ENCODE measurements at regions not wholly inside any gene's neighbourhood (a gene's known extent, or its start where the extent isn't known, plus 50 kb on each side); places are given as distances from the start of the nearest gene placed in this dataset.

DNA sequence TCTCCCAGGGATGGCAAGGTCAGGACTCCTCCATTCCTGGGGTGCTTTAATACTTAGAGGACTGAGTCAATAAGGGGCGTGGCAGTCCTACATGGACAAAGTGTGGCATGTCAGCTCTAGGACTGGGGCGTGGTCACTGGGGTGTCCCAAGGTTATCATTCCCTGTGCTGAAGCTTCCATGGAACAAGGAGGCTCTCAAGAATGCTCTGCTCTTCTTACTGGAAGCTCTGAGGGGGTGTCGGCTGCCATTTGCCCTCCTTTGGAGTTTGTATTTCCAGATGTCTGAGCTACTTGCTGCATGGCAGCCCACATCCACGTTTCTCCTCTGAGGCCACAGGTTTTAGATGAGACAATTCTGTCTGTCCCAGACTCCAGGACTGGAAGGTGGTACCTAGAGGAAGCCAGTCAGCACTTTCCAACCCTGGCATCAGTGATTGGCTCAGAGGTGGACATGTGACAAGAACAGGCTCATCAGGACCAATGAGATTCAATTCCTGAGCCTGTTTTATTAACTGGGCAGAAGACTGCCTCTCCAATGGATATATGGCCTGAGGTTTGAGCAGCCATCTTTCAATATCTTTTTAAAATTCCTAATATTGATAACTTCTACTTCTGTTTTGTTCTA lies 128.9 kb upstream of the ARL4C start:
- TF ChIP-seq, protein P1, sequence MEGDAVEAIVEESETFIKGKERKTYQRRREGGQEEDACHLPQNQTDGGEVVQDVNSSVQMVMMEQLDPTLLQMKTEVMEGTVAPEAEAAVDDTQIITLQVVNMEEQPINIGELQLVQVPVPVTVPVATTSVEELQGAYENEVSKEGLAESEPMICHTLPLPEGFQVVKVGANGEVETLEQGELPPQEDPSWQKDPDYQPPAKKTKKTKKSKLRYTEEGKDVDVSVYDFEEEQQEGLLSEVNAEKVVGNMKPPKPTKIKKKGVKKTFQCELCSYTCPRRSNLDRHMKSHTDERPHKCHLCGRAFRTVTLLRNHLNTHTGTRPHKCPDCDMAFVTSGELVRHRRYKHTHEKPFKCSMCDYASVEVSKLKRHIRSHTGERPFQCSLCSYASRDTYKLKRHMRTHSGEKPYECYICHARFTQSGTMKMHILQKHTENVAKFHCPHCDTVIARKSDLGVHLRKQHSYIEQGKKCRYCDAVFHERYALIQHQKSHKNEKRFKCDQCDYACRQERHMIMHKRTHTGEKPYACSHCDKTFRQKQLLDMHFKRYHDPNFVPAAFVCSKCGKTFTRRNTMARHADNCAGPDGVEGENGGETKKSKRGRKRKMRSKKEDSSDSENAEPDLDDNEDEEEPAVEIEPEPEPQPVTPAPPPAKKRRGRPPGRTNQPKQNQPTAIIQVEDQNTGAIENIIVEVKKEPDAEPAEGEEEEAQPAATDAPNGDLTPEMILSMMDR (conservative IDR thresholded peaks at IDR 0.05): no peak
- H2BK20ac ChIP-seq (ENCODE audit: low read depth, low read length, poor library complexity, severe bottlenecking): no peak overlapping the region
- H3K36me3 Mint-ChIP-seq (ENCODE audit: insufficient read depth in 1 of 3, low read depth in 3 of 3): 0 out of 7 replicates have a peak, but pooled peaks cover 0 to 5% (median 0%) of the 10 kb centered on the region in 3 experiments
- no peak overlapping the region for H4K8ac ChIP-seq (replicated peaks; ENCODE audit: insufficient read length, low read depth, low read length)
- H3K23me2 ChIP-seq (ENCODE audit: insufficient read length, low read depth, low read length, poor library complexity, severe bottlenecking): no peaks in the 10 kb centered on the region
- no peak overlapping the region for H3K23ac ChIP-seq (ENCODE audit: insufficient read length, low read depth, low read length)
- H3K9me3 Mint-ChIP-seq: peaks cover 0 to 7% of the 10 kb centered on the region in 2 experiments; a peak in 2 of 5 replicates
- H3K56ac ChIP-seq (ENCODE audit: insufficient read length, low read depth, low read length): no peak overlapping the region
- H3K4me1 ChIP-seq (ENCODE audit: insufficient read depth, low read length): peaks cover 6% of the 10 kb centered on the region
- no peak overlapping the region for H3K14ac ChIP-seq (ENCODE audit: insufficient read depth, low read length)
- H2AFZ ChIP-seq (ENCODE audit: low read length): no peak overlapping the region
- WGBS (ENCODE audit: extremely low coverage, insufficient read length, low lambda C conversion rate): no CpG with 5 or more reads among the region's 4 CpGs
- H3K27ac Mint-ChIP-seq: no peak overlapping the region
- H3K27me3 Mint-ChIP-seq (ENCODE audit: low read depth): no peaks in the 10 kb centered on the region; the same call in 1 of the 2 replicates
- peaks cover 39 to 49% of the 10 kb centered on the region in 2 experiments for H3K4me1 Mint-ChIP-seq
- H3K9ac ChIP-seq (ENCODE audit: extremely low read depth, insufficient read length, low read length): no peak overlapping the region
- H3K4me2 ChIP-seq (ENCODE audit: insufficient read depth, insufficient read length, low read length): no peak overlapping the region
- no peak overlapping the region for H3K18ac ChIP-seq (ENCODE audit: insufficient read length, low read depth, low read length)
- no peaks in the 10 kb centered on the region for H4K20me1 ChIP-seq (ENCODE audit: control insufficient read depth, insufficient read depth, insufficient read length)
- H2BK12ac ChIP-seq (ENCODE audit: insufficient read length, low read depth, low read length): no peak overlapping the region
- H2BK15ac ChIP-seq (ENCODE audit: low read depth, low read length): no peak overlapping the region
- H2BK120ac ChIP-seq (ENCODE audit: low read depth, low read length, poor library complexity, severe bottlenecking): no peak overlapping the region
- no peaks in the 10 kb centered on the region for H3K27me3 ChIP-seq (ENCODE audit: insufficient read depth, low read length)
- no peak overlapping the region for H3K4me3 Mint-ChIP-seq
- no peaks in the 10 kb centered on the region for H3K79me2 ChIP-seq (ENCODE audit: insufficient read depth, low read length)
- H3T11ph ChIP-seq (ENCODE audit: low read length): no peak overlapping the region
- no peak overlapping the region for H4K91ac ChIP-seq (ENCODE audit: insufficient read length, low read depth, low read length)
- no peak overlapping the region for H2AK5ac ChIP-seq (ENCODE audit: insufficient read length, low read length)
- H4K5ac ChIP-seq (ENCODE audit: insufficient read length, low read depth, low read length): no peak overlapping the region
- H2BK5ac ChIP-seq (ENCODE audit: insufficient read length, low read length): no peak overlapping the region
- H3K79me1 ChIP-seq (ENCODE audit: insufficient read depth, low read depth, low read length, poor library complexity, severe bottlenecking): no peaks in the 10 kb centered on the region
- no peaks in the 10 kb centered on the region for H3K9me3 ChIP-seq (ENCODE audit: control insufficient read depth, low read depth, low read length)
- no peak for DNase-seq
- no peak overlapping the region for H3K4ac ChIP-seq (ENCODE audit: low read depth, low read length)
- H3K27ac ChIP-seq (ENCODE audit: insufficient read length, low read depth, low read length): no peak overlapping the region
